ENCODE measurements at regions not wholly inside any gene's neighbourhood (a gene's known extent, or its start where the extent isn't known, plus 50 kb on each side); places are given as distances from the start of the nearest gene placed in this dataset.

GRCh38 chr15:33244471-33244870, 50.0 kb upstream of the FMN1 start:
- H3K27me3 ChIP-seq (ENCODE audit: control insufficient read depth in 2 of 2, insufficient read depth in 2 of 2, low read length in 2 of 2): peaks cover 0 to 2% of the 10 kb centered on the region in 2 experiments

More at GRCh38 chr15:33244471-33244870, 50.0 kb upstream of the FMN1 start:
- Histone ChIP-seq H3K4me2 (ENCODE audit: insufficient read depth, low read length) (no peak overlapping the region), H3K9me3 (replicated peaks; ENCODE audit: control insufficient read depth, insufficient read depth, low read length) (no peaks in the 10 kb centered on the region), H3K27ac (ENCODE audit: insufficient read depth, low read depth, low read length) (no peak overlapping the region), H3K9me1 (replicated peaks; ENCODE audit: control insufficient read depth, extremely low read depth, insufficient read depth, low read length) (no peaks in the 10 kb centered on the region), H4K20me1 (replicated peaks; ENCODE audit: control insufficient read depth, extremely low read depth, insufficient read depth, low read length) (no peaks in the 10 kb centered on the region), H3K36me3 (ENCODE audit: control insufficient read depth in 2 of 2, extremely low read depth in 1 of 2, insufficient read depth in 2 of 2, low read length in 2 of 2) (no peaks in the 10 kb centered on the region), H2AFZ (ENCODE audit: low read depth, low read length) (no peak overlapping the region), H3K4me3 (replicated peaks in 1 of 3; ENCODE audit: insufficient read depth in 1 of 3, low read depth in 1 of 3, low read length in 3 of 3) (no peak overlapping the region), H3K4me1 (ENCODE audit: control insufficient read depth, extremely low read depth, insufficient read depth, low read length) (no peaks in the 10 kb centered on the region), H3K9ac (replicated peaks; ENCODE audit: extremely low read depth, insufficient read depth, low read length) (no peak overlapping the region), H3K79me2 (ENCODE audit: control insufficient read depth, insufficient read depth, low read length) (no peaks in the 10 kb centered on the region)
- POLR2A ChIA-PET: no interaction called here
- BruUV-seq (replicated peaks): no TSS peak
- no peak for FAIRE-seq
- no peak for DNase-seq (ENCODE audit: low read depth, low spot score)
- dilution Hi-C loops (cut with MboI; ENCODE audit: extremely low pct_ligation_motif_present, low sequenced_read_pairs): no loop called here
- intact Hi-C loops (cut with micrococcal nuclease): no loop called here
- TF ChIP-seq POLR2A (IDR thresholded peaks at IDR 0.05; ENCODE audit: low read depth, low read length) (no peak), MAX (IDR thresholded peaks at IDR 0.05; ENCODE audit: insufficient read depth, insufficient read length) (no peak), MYC (IDR thresholded peaks at IDR 0.05; ENCODE audit: low read depth, low read length) (no peak), JUN (IDR thresholded peaks at IDR 0.05; ENCODE audit: borderline replicate concordance, insufficient read depth, insufficient read length, low read depth) (no peak), FOS (IDR thresholded peaks at IDR 0.05; ENCODE audit: borderline replicate concordance, insufficient read depth, low read length) (no peak)
- CTCF ChIA-PET: interaction anchor here (0.8 to 8.5 kb wide), 2 partner anchors 12 to 456 kb away, joined by 3 to 51 read pairs; no protein-coding TSS in a partner anchor

Measured in endothelial cell of umbilical vein (primary cell).